Neuronal stem cell (in vitro differentiated cells): ENCODE measurements at regions not wholly inside any gene's neighbourhood (a gene's known extent, or its start where the extent isn't known, plus 50 kb on each side); places are given as distances from the start of the nearest gene placed in this dataset.

Source experiments
- DNase-seq: peaks from one replicate; pipeline ENCODE4 v3.0.0-alpha.2; 2013; ENCODE audit warnings: low spot score
- H2AFZ ChIP-seq: one replicate; pipeline ENCODE4 v1.6.1; 2013; ENCODE audit warnings: mild to moderate bottlenecking, low read length, inconsistent platforms
- H2AK5ac ChIP-seq: 2 replicates; pipeline ENCODE4 v1.6.1; 2013; ENCODE audit warnings: low read depth, mild to moderate bottlenecking, inconsistent platforms, low read length, moderate library complexity, mixed read lengths
- H2BK120ac ChIP-seq: 2 replicates; pipeline ENCODE4 v1.6.1; 2013; ENCODE audit warnings: low read depth, mild to moderate bottlenecking, inconsistent platforms, low read length, moderate library complexity, mixed read lengths
- H2BK12ac ChIP-seq: one replicate; pipeline ENCODE4 v1.6.1; 2013; ENCODE audit warnings: low read length, inconsistent platforms
- H2BK15ac ChIP-seq: 2 replicates; pipeline ENCODE4 v1.6.1; 2013; ENCODE audit warnings: mild to moderate bottlenecking, low read length, inconsistent platforms, mixed read lengths
- H2BK5ac ChIP-seq: one replicate; pipeline ENCODE4 v1.6.1; 2013; ENCODE audit warnings: inconsistent platforms, mild to moderate bottlenecking, low read length, moderate library complexity
- H3K14ac ChIP-seq: one replicate; pipeline ENCODE4 v1.6.1; 2013; ENCODE audit warnings: low read length, inconsistent platforms
- H3K18ac ChIP-seq: 2 replicates; pipeline ENCODE4 v1.6.1; 2013; ENCODE audit warnings: low read length, inconsistent platforms
- H3K23ac ChIP-seq: 2 replicates; pipeline ENCODE4 v1.6.1; 2013; ENCODE audit warnings: low read depth, mild to moderate bottlenecking, mixed read lengths, low read length, inconsistent platforms; ENCODE audit not compliant: poor library complexity
- H3K27ac ChIP-seq: replicated peaks from 3 replicates; pipeline ENCODE4 v1.5.1; 2013; ENCODE audit warnings: low read length, inconsistent platforms
- H3K27me3 ChIP-seq, 3 experiments: 2 replicates each; pipeline ENCODE4 v1.6.1; 2013; ENCODE audit warnings: low read length in 3 of 3, mild to moderate bottlenecking in 2 of 3, inconsistent platforms in 1 of 3, low read depth in 1 of 3, mixed read lengths in 1 of 3, moderate library complexity in 1 of 3; ENCODE audit not compliant: control insufficient read depth in 3 of 3, insufficient read depth in 3 of 3
- H3K36me3 ChIP-seq, 2 donors: replicated peaks in 1 of 2; 2 replicates each; pipeline ENCODE4 v1.6.1; 2013; ENCODE audit warnings: low read length in 2 of 2; ENCODE audit not compliant: control insufficient read depth in 2 of 2, insufficient read depth in 2 of 2
- H3K4ac ChIP-seq: 2 replicates; pipeline ENCODE4 v1.6.1; 2013; ENCODE audit warnings: inconsistent platforms, mild to moderate bottlenecking, low read length, moderate library complexity
- H3K4me1 ChIP-seq, 2 donors: 1 replicate in 1 of 2; 2 replicates in 1 of 2; pipeline ENCODE4 v1.6.1; 2013; ENCODE audit warnings: low read length in 2 of 2, low read depth in 1 of 2; ENCODE audit not compliant: control insufficient read depth in 2 of 2, insufficient read depth in 1 of 2
- H3K4me2 ChIP-seq: one replicate; pipeline ENCODE4 v1.6.1; 2013; ENCODE audit warnings: mild to moderate bottlenecking, low read length, inconsistent platforms; ENCODE audit not compliant: insufficient read depth, poor library complexity, severe bottlenecking
- H3K4me3 ChIP-seq, 2 donors: 2 replicates each; pipeline ENCODE4 v1.5.1; 2013; ENCODE audit warnings: low read length in 2 of 2, mild to moderate bottlenecking in 2 of 2, inconsistent platforms in 1 of 2, moderate library complexity in 1 of 2
- H3K79me1 ChIP-seq: one replicate; pipeline ENCODE4 v1.6.1; 2013; ENCODE audit warnings: low read depth, mild to moderate bottlenecking, inconsistent platforms, low read length, moderate library complexity
- H3K9ac ChIP-seq: one replicate; pipeline ENCODE4 v1.6.1; 2013; ENCODE audit warnings: mild to moderate bottlenecking, low read depth, low read length, inconsistent platforms; ENCODE audit not compliant: poor library complexity
- H3K9me3 ChIP-seq, 2 donors: replicated peaks in 1 of 2; 2 replicates each; pipeline versions ENCODE3 to v1.6.1; 2013; ENCODE audit warnings: low read length in 2 of 2, mild to moderate bottlenecking in 2 of 2, inconsistent platforms in 1 of 2, low read depth in 1 of 2, mixed read lengths in 1 of 2, moderate library complexity in 1 of 2; ENCODE audit not compliant: control insufficient read depth in 2 of 2, insufficient read depth in 1 of 2
- H4K8ac ChIP-seq: one replicate; pipeline ENCODE4 v1.6.1; 2013; ENCODE audit warnings: low read depth, mild to moderate bottlenecking, inconsistent platforms, low read length, moderate library complexity
- H4K91ac ChIP-seq: one replicate; pipeline ENCODE4 v1.6.1; 2013; ENCODE audit warnings: low read length, low read depth, mild to moderate bottlenecking, inconsistent platforms; ENCODE audit not compliant: poor library complexity
- WGBS, 2 donors: extraction: QIAGEN DNeasy Blood & Tissue Kit; methylation state at CpG; one replicate each; pipeline ENCODE4 v1.1.7; 2013; ENCODE audit warnings: missing lambda C conversion rate in 2 of 2, mixed read lengths in 1 of 2; ENCODE audit not compliant: insufficient read length in 2 of 2, insufficient replicate concordance in 1 of 2; ENCODE audit errors: extremely low coverage in 2 of 2; 5-methylcytosine and 5-hydroxymethylcytosine counted together

DNA sequence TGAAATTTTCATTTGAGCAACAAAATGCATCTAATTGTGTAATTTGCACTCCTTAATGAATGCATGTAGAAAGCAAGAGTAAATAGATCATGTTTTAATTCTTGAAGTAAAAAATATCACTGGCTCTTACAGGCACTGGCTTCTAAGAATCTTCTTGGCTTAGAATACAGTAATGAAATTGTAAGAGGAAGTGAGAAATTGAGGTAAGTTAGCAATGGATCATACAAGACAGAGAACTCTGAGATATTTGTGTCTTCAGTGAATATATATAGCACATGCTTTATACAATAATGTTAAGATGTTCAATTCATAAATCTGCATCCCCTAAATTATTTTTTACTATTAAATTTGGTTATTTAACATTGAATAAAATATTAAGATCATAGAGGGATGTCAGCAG is 465.0 kb downstream of the CNTN3 start:
- H3K4me1 ChIP-seq: no peaks in the 10 kb centered on the region
- no peak overlapping the region for H3K9ac ChIP-seq
- no peak overlapping the region for H2AFZ ChIP-seq
- H3K36me3 ChIP-seq: no peaks in the 10 kb centered on the region
- no peak overlapping the region for H3K23ac ChIP-seq
- no peak overlapping the region for H4K91ac ChIP-seq
- H3K27ac ChIP-seq: no peak overlapping the region
- H3K4ac ChIP-seq: no peak overlapping the region
- no peak overlapping the region for H2BK12ac ChIP-seq
- H3K9me3 ChIP-seq: no peaks in the 10 kb centered on the region
- no peak overlapping the region for H3K14ac ChIP-seq
- H3K4me2 ChIP-seq: no peak overlapping the region
- H2BK15ac ChIP-seq: no peak overlapping the region
- H3K27me3 ChIP-seq: no peaks in the 10 kb centered on the region
- H2AK5ac ChIP-seq: no peak overlapping the region
- H3K4me3 ChIP-seq: no peak overlapping the region
- no peak for DNase-seq
- no peak overlapping the region for H2BK5ac ChIP-seq
- no peaks in the 10 kb centered on the region for H3K79me1 ChIP-seq
- H4K8ac ChIP-seq: no peak overlapping the region
- no peak overlapping the region for H3K18ac ChIP-seq
- no peak overlapping the region for H2BK120ac ChIP-seq

GRCh38 chr3:74145277-74145676 is 469.2 kb downstream of the CNTN3 start:
- Histone ChIP-seq H3K79me1 (no peaks in the 10 kb centered on the region), H3K4ac (no peak overlapping the region), H3K9me3 (no peaks in the 10 kb centered on the region), H3K4me3 (no peak overlapping the region), H4K8ac (no peak overlapping the region), H3K27me3 (no peaks in the 10 kb centered on the region), H2BK12ac (no peak overlapping the region), H2BK120ac (no peak overlapping the region), H3K4me2 (no peak overlapping the region), H3K4me1 (no peaks in the 10 kb centered on the region), H2AK5ac (no peak overlapping the region), H3K18ac (no peak overlapping the region), H4K91ac (no peak overlapping the region), H2BK15ac (no peak overlapping the region), H3K14ac (no peak overlapping the region), H3K9ac (no peak overlapping the region), H3K36me3 (no peaks in the 10 kb centered on the region), H2BK5ac (no peak overlapping the region), H2AFZ (no peak overlapping the region), H3K27ac (no peak overlapping the region), H3K23ac (no peak overlapping the region)
- WGBS, 2 donors: no CpG with 5 or more reads among the region's 1 CpG
- no peak for DNase-seq

DNA sequence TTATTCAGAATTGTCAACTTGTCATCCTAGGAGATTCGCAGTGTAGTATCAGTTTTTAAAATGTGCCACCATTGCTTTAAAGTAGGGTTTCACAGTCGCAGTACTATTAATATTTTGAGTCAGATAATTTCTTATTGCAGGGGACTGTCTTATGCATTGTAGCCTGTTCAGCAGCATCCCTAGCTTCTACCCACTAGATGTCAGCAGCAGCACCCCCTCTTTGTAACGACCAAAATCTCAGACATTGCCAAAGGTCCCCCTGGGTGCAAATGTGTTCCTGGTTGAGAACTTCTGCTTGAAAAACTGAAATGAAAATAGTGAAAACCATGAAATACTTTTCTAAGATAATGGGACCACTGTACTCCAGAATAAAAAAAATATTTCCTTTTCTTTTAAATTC is 474.8 kb downstream of the CNTN3 start:
- Histone ChIP-seq H3K9ac (no peak overlapping the region), H2AFZ (no peak overlapping the region), H3K27ac (no peak overlapping the region), H2BK15ac (no peak overlapping the region), H2AK5ac (no peak overlapping the region), H2BK5ac (no peak overlapping the region), H3K9me3 (no peaks in the 10 kb centered on the region), H3K36me3 (no peaks in the 10 kb centered on the region), H3K4me1 (no peaks in the 10 kb centered on the region), H3K4ac (no peak overlapping the region), H4K91ac (no peak overlapping the region), H3K23ac (no peak overlapping the region), H2BK12ac (no peak overlapping the region), H3K4me2 (no peak overlapping the region), H3K27me3 (no peaks in the 10 kb centered on the region), H4K8ac (no peak overlapping the region), H3K79me1 (no peaks in the 10 kb centered on the region), H2BK120ac (no peak overlapping the region), H3K18ac (no peak overlapping the region), H3K4me3 (no peak overlapping the region), H3K14ac (no peak overlapping the region)
- WGBS, 2 donors: no CpG with 5 or more reads among the region's 3 CpGs
- DNase-seq: no peak

- Histone ChIP-seq H4K8ac (no peak overlapping the region), H3K9me3 (no peaks in the 10 kb centered on the region), H2BK120ac (no peak overlapping the region), H2BK15ac (no peak overlapping the region), H3K36me3 (no peaks in the 10 kb centered on the region), H3K4me1 (no peaks in the 10 kb centered on the region), H3K79me1 (no peaks in the 10 kb centered on the region), H2BK5ac (no peak overlapping the region), H3K9ac (no peak overlapping the region), H2AK5ac (no peak overlapping the region), H3K27ac (no peak overlapping the region), H3K4ac (no peak overlapping the region), H3K4me3 (no peak overlapping the region), H3K27me3 (no peaks in the 10 kb centered on the region), H2BK12ac (no peak overlapping the region), H4K91ac (no peak overlapping the region), H3K4me2 (no peak overlapping the region), H2AFZ (no peak overlapping the region), H3K18ac (no peak overlapping the region), H3K23ac (no peak overlapping the region), H3K14ac (no peak overlapping the region)
- DNase-seq: no peak
These were observed 476.7 kb downstream of the CNTN3 start for GRCh38 chr3:74137790-74138189.
